ENCODE measurements at regions not wholly inside any gene's neighbourhood (a gene's known extent, or its start where the extent isn't known, plus 50 kb on each side); places are given as distances from the start of the nearest gene placed in this dataset.

GRCh38 chr3:177341736-177342419 is 144.6 kb upstream of the TBL1XR1 start:
- no peak overlapping the region for H3K4me3 Mint-ChIP-seq
- peaks cover 73% of the 10 kb centered on the region for H3K4me1 Mint-ChIP-seq
- no peaks in the 10 kb centered on the region for H3K36me3 Mint-ChIP-seq (ENCODE audit: low read depth)
- H3K27ac Mint-ChIP-seq, result peak overlapping the region; percentile 60 to 86 (median 75)
- no peak for TF ChIP-seq CTCF (IDR thresholded peaks at IDR 0.05; ENCODE audit: unreplicated experiment in 3 of 3)
- H3K9me3 Mint-ChIP-seq, result no peaks in the 10 kb centered on the region
- H3K27me3 Mint-ChIP-seq (ENCODE audit: low read depth), result no peaks in the 10 kb centered on the region

GRCh38 chr3:177343122-177343625 is 145.9 kb upstream of the TBL1XR1 start:
- Mint-ChIP-seq H3K9me3 (no peaks in the 10 kb centered on the region), H3K27ac (peak overlapping the region; percentile 48 to 83 (median 50)), H3K27me3 (ENCODE audit: low read depth) (no peaks in the 10 kb centered on the region), H3K4me1 (peaks cover 67% of the 10 kb centered on the region), H3K36me3 (ENCODE audit: low read depth) (no peaks in the 10 kb centered on the region), H3K4me3 (no peak overlapping the region)
- TF ChIP-seq CTCF (IDR thresholded peaks at IDR 0.05; ENCODE audit: unreplicated experiment in 3 of 3), result no peak

GRCh38 chr3:177345049-177345972 is 148.0 kb upstream of the TBL1XR1 start:
- Mint-ChIP-seq H3K4me3 (peak overlapping the region in 1 of 3 experiments; percentile 41), H3K9me3 (no peaks in the 10 kb centered on the region), H3K36me3 (ENCODE audit: low read depth) (no peaks in the 10 kb centered on the region), H3K4me1 (peaks cover 73% of the 10 kb centered on the region), H3K27ac (peak overlapping the region; percentile 91 to 96 (median 95)), H3K27me3 (ENCODE audit: low read depth) (no peaks in the 10 kb centered on the region)
- no peak for TF ChIP-seq CTCF (IDR thresholded peaks at IDR 0.05; ENCODE audit: unreplicated experiment in 3 of 3)

- H3K27me3 Mint-ChIP-seq (ENCODE audit: low read depth), result no peaks in the 10 kb centered on the region
- no peaks in the 10 kb centered on the region for H3K9me3 Mint-ChIP-seq
- peak overlapping the region; percentile 91 to 96 (median 95) for H3K27ac Mint-ChIP-seq
- no peaks in the 10 kb centered on the region for H3K36me3 Mint-ChIP-seq (ENCODE audit: low read depth)
- no peak overlapping the region for H3K4me3 Mint-ChIP-seq
- no peak for TF ChIP-seq CTCF (IDR thresholded peaks at IDR 0.05; ENCODE audit: unreplicated experiment in 3 of 3)
- H3K4me1 Mint-ChIP-seq, result peaks cover 72% of the 10 kb centered on the region
Observed at GRCh38 chr3:177345973-177346503, 148.8 kb upstream of the TBL1XR1 start.

- no peak overlapping the region for H3K4me3 Mint-ChIP-seq
- H3K27ac Mint-ChIP-seq, result peak overlapping the region in 2 of 3 experiments; percentile 16 to 51
- no peaks in the 10 kb centered on the region for H3K27me3 Mint-ChIP-seq (ENCODE audit: low read depth)
- no peaks in the 10 kb centered on the region for H3K9me3 Mint-ChIP-seq
- H3K36me3 Mint-ChIP-seq (ENCODE audit: low read depth), result no peaks in the 10 kb centered on the region
- peaks cover 70% of the 10 kb centered on the region for H3K4me1 Mint-ChIP-seq
- TF ChIP-seq CTCF (IDR thresholded peaks at IDR 0.05; ENCODE audit: unreplicated experiment in 3 of 3), result no peak
Observed at GRCh38 chr3:177346878-177347277, 149.6 kb upstream of the TBL1XR1 start.

Measured in nephron (organoid).